PC-3 (cell line): ENCODE measurements at regions not wholly inside any gene's neighbourhood (a gene's known extent, or its start where the extent isn't known, plus 50 kb on each side); places are given as distances from the start of the nearest gene placed in this dataset.

ENCODE experiments used
- CTCF ChIP-seq: fragments of 300-600 bp; sonication (generic); conservative IDR thresholded peaks from 2 replicates; pipeline ENCODE4 v1.5.1; 2017; ENCODE audit warnings: antibody characterized with exemption, low read depth, mild to moderate bottlenecking, low read length
- EZH2 ChIP-seq: fragments of 300-600 bp; sonication (generic); IDR thresholded peaks from one replicate; pipeline ENCODE4 v1.6.1; 2017; ENCODE audit warnings: antibody characterized with exemption, mild to moderate bottlenecking, low read length; ENCODE audit not compliant: unreplicated experiment
- EZH2phosphoT487 ChIP-seq: fragments of 300-600 bp; sonication (generic); IDR thresholded peaks from 2 replicates; pipeline ENCODE4 v1.6.1; 2018; ENCODE audit warnings: mild to moderate bottlenecking, antibody characterized with exemption, low read length, borderline replicate concordance

GRCh38 chr6:138555421-138555988 is 56.2 kb upstream of the NHSL1 start:
- TF ChIP-seq EZH2phosphoT487 (no peak), CTCF (no peak), EZH2 (no peak)
